Uterus (tissue), 3 donors: ENCODE measurements at regions not wholly inside any gene's neighbourhood (a gene's known extent, or its start where the extent isn't known, plus 50 kb on each side); places are given as distances from the start of the nearest gene placed in this dataset.

Source experiments
- DNase-seq, 2 donors: peaks; one replicate each; pipeline ENCODE4 v3.0.0-alpha.2; 2019 to 2020
- H3K27ac ChIP-seq, 2 donors: fragments of 200-600 bp; sonication (generic); 1 replicate in 1 of 2; 2 replicates in 1 of 2; pipeline ENCODE4 v1.5.1; 2016 to 2018
- H3K27me3 ChIP-seq, 2 donors: fragments of 200-600 bp; sonication (generic); one replicate each; pipeline ENCODE4 v1.5.1; 2018 to 2019; ENCODE audit warnings: control low read depth in 1 of 2
- H3K36me3 ChIP-seq, 2 donors: fragments of 200-600 bp; sonication (generic); one replicate each; pipeline ENCODE4 v1.5.1; 2019; ENCODE audit warnings: control low read depth in 1 of 2
- H3K4me1 ChIP-seq, 2 donors: fragments of 200-600 bp; sonication (generic); one replicate each; pipeline ENCODE4 v1.5.1; 2018 to 2019; ENCODE audit warnings: control low read depth in 1 of 2
- H3K4me3 ChIP-seq, 2 donors: fragments of 200-600 bp; sonication (generic); 1 replicate in 1 of 2; 2 replicates in 1 of 2; pipeline ENCODE4 v1.5.1; 2018 to 2019; ENCODE audit warnings: mild to moderate bottlenecking in 1 of 2
- H3K9me3 ChIP-seq, 2 donors: fragments of 200-600 bp; sonication (generic); one replicate each; pipeline ENCODE4 v1.5.1; 2019; ENCODE audit warnings: control low read depth in 1 of 2
- CTCF ChIP-seq, 4 experiments: fragments of 200-600 bp in 2 of 4; fragments of 450-650 bp in 2 of 4; sonication (generic) in 2 of 4; IDR thresholded peaks; one replicate each; pipeline ENCODE4 v1.5.1; 2016 to 2019; ENCODE audit warnings: antibody characterized with exemption in 4 of 4, mild to moderate bottlenecking in 2 of 4, moderate library complexity in 1 of 4
- POLR2A ChIP-seq, 2 donors: fragments of 450-650 bp; IDR thresholded peaks; one replicate each; pipeline ENCODE4 v1.6.1; 2016; ENCODE audit warnings: antibody characterized with exemption in 2 of 2, mild to moderate bottlenecking in 1 of 2, moderate library complexity in 1 of 2
- intact Hi-C: fragments of 100-400 bp; cut with DNase I; formaldehyde crosslinking; loops from one replicate; pipeline ENCODE4 v1.15.1; 2023; ENCODE audit warnings: low total_unique reads
- donor health status: DM: yes; HTN: yes; CAD: no.

- no peaks in the 10 kb centered on the region for H3K27me3 ChIP-seq
- H3K9me3 ChIP-seq, result no peaks in the 10 kb centered on the region
- intact Hi-C loops, result no loop called here
- H3K4me3 ChIP-seq, result no peak overlapping the region
- no peaks in the 10 kb centered on the region for H3K4me1 ChIP-seq
- no peak for DNase-seq
- no peaks in the 10 kb centered on the region for H3K36me3 ChIP-seq
- H3K27ac ChIP-seq, result no peak overlapping the region
- TF ChIP-seq POLR2A (IDR thresholded peaks at IDR 0.05) (no peak), CTCF (IDR thresholded peaks at IDR 0.05) (no peak)
Measured at GRCh38 chr14:98187281-98187680, 1084.7 kb downstream of the BCL11B start.

- no peak for TF ChIP-seq CTCF (IDR thresholded peaks at IDR 0.05)
- TF ChIP-seq POLR2A (IDR thresholded peaks at IDR 0.05), result no peak
- no peaks in the 10 kb centered on the region for H3K36me3 ChIP-seq
- no peak overlapping the region for H3K4me3 ChIP-seq
- intact Hi-C loops, result no loop called here
- no peaks in the 10 kb centered on the region for H3K27me3 ChIP-seq
- H3K9me3 ChIP-seq, result no peaks in the 10 kb centered on the region
- H3K27ac ChIP-seq, result no peak overlapping the region
- DNase-seq, result no peak
- no peaks in the 10 kb centered on the region for H3K4me1 ChIP-seq
Measured at GRCh38 chr14:98189062-98189461, 1082.9 kb downstream of the BCL11B start.

- intact Hi-C loops, result no loop called here
- no peak for TF ChIP-seq POLR2A (IDR thresholded peaks at IDR 0.05)
- TF ChIP-seq CTCF (IDR thresholded peaks at IDR 0.05), result no peak
- Histone ChIP-seq H3K27ac (no peak overlapping the region), H3K4me1 (no peaks in the 10 kb centered on the region), H3K9me3 (no peaks in the 10 kb centered on the region), H3K27me3 (no peaks in the 10 kb centered on the region), H3K36me3 (no peaks in the 10 kb centered on the region), H3K4me3 (no peak overlapping the region)
- no peak for DNase-seq
Measured at GRCh38 chr14:98189511-98189910, 1082.5 kb downstream of the BCL11B start.

- no peak for TF ChIP-seq CTCF (IDR thresholded peaks at IDR 0.05)
- TF ChIP-seq POLR2A (IDR thresholded peaks at IDR 0.05), result no peak
- Histone ChIP-seq H3K36me3 (no peaks in the 10 kb centered on the region), H3K27ac (no peak overlapping the region), H3K4me1 (no peaks in the 10 kb centered on the region), H3K4me3 (no peak overlapping the region), H3K9me3 (no peaks in the 10 kb centered on the region), H3K27me3 (no peaks in the 10 kb centered on the region)
- DNase-seq, result no peak
- intact Hi-C loops, result no loop called here
Measured at GRCh38 chr14:98189944-98190343, 1082.1 kb downstream of the BCL11B start.

- intact Hi-C loops, result no loop called here
- DNase-seq, result no peak
- Histone ChIP-seq H3K27ac (no peak overlapping the region), H3K4me1 (no peaks in the 10 kb centered on the region), H3K4me3 (no peak overlapping the region), H3K36me3 (no peaks in the 10 kb centered on the region), H3K9me3 (no peaks in the 10 kb centered on the region), H3K27me3 (no peaks in the 10 kb centered on the region)
- TF ChIP-seq CTCF (IDR thresholded peaks at IDR 0.05) (no peak), POLR2A (IDR thresholded peaks at IDR 0.05) (no peak)
Measured at GRCh38 chr14:98192946-98193345, 1079.1 kb downstream of the BCL11B start.
